ENCODE measurements at regions not wholly inside any gene's neighbourhood (a gene's known extent, or its start where the extent isn't known, plus 50 kb on each side); places are given as distances from the start of the nearest gene placed in this dataset.
"Not testable (repeated sequence)": the region's sequence is repeated elsewhere in the genome, so short reads cannot be mapped to it uniquely, and the experiment has no call there.

- no peak for DNase-seq
Measured at GRCh38 chr20:48141660-48142515, 356.6 kb upstream of the SULF2 start.

- DNase-seq, result no peak
Measured at GRCh38 chr20:48139262-48140041, 354.2 kb upstream of the SULF2 start.

- no peak for DNase-seq
Measured at GRCh38 chr20:48132834-48133233, 347.6 kb upstream of the SULF2 start.

GRCh38 chr20:48131581-48131980 lies 346.3 kb upstream of the SULF2 start:
- DNase-seq, result no peak

- no peak for DNase-seq
Measured at GRCh38 chr20:48129345-48129942, 344.2 kb upstream of the SULF2 start.

- no peak for DNase-seq
Measured at GRCh38 chr20:48128436-48128835, 343.2 kb upstream of the SULF2 start.

- DNase-seq, result not testable (repeated sequence)
Measured at GRCh38 chr20:48127964-48128363, 342.7 kb upstream of the SULF2 start.

- not testable (repeated sequence) for DNase-seq
Measured at GRCh38 chr20:48127133-48127532, 341.9 kb upstream of the SULF2 start.

GRCh38 chr20:48126227-48126740 lies 341.0 kb upstream of the SULF2 start:
- no peak for DNase-seq

GRCh38 chr20:48124960-48125359 lies 339.7 kb upstream of the SULF2 start:
- DNase-seq, result no peak

- no peak for DNase-seq
Measured at GRCh38 chr20:48124181-48124782, 339.0 kb upstream of the SULF2 start.

- no peak for DNase-seq
Measured at GRCh38 chr20:48120120-48120519, 334.8 kb upstream of the SULF2 start.

- not testable (repeated sequence) for DNase-seq
Measured at GRCh38 chr20:48119389-48119788, 334.1 kb upstream of the SULF2 start.

GRCh38 chr20:48115502-48115901 lies 330.2 kb upstream of the SULF2 start:
- DNase-seq, result no peak

GRCh38 chr20:48107560-48107959 lies 322.3 kb upstream of the SULF2 start:
- DNase-seq, result no peak

- DNase-seq, result no peak
Measured at GRCh38 chr20:48106428-48106827, 321.1 kb upstream of the SULF2 start.

- no peak for DNase-seq
Measured at GRCh38 chr20:48105526-48105925, 320.2 kb upstream of the SULF2 start.

- no peak for DNase-seq
Measured at GRCh38 chr20:48102931-48103660, 317.8 kb upstream of the SULF2 start.

GRCh38 chr20:48102076-48102787 lies 317.0 kb upstream of the SULF2 start:
- no peak for DNase-seq

GRCh38 chr20:48100483-48100882 lies 315.2 kb upstream of the SULF2 start:
- no peak for DNase-seq

- DNase-seq, result no peak
Measured at GRCh38 chr20:48098866-48099265, 313.6 kb upstream of the SULF2 start.

GRCh38 chr20:48098099-48098498 lies 312.8 kb upstream of the SULF2 start:
- no peak for DNase-seq
